ENCODE measurements at regions not wholly inside any gene's neighbourhood (a gene's known extent, or its start where the extent isn't known, plus 50 kb on each side); places are given as distances from the start of the nearest gene placed in this dataset.

- no peak overlapping the region for H3K4me3 ChIP-seq
- intact Hi-C loops (cut with DNase I, micrococcal nuclease), result no loop called here
- ATAC-seq (no peak), DNase-seq (no peak)
- TF ChIP-seq CTCF (IDR thresholded peaks at IDR 0.05), result no peak
- no peaks in the 10 kb centered on the region for H3K36me3 ChIP-seq (ENCODE audit: low read depth)
- no peaks in the 10 kb centered on the region for H3K9me3 ChIP-seq
- H3K4me1 ChIP-seq (ENCODE audit: low read depth), result no peaks in the 10 kb centered on the region
These were observed 261.5 kb upstream of the TARS1 start for GRCh38 chr5:33179301-33179700.

- Histone ChIP-seq H3K4me1 (ENCODE audit: low read depth) (no peaks in the 10 kb centered on the region), H3K9me3 (no peaks in the 10 kb centered on the region), H3K36me3 (ENCODE audit: low read depth) (no peaks in the 10 kb centered on the region), H3K4me3 (no peak overlapping the region)
- TF ChIP-seq CTCF (IDR thresholded peaks at IDR 0.05), result no peak
- no peak for DNase-seq
- intact Hi-C loops (cut with DNase I, micrococcal nuclease), result no loop called here
- no peak for ATAC-seq
These were observed 259.9 kb upstream of the TARS1 start for GRCh38 chr5:33180900-33181299.

- intact Hi-C loops (cut with DNase I, micrococcal nuclease), result no loop called here
These were observed 257.8 kb upstream of the TARS1 start for GRCh38 chr5:33182986-33183385.

GRCh38 chr5:33184367-33184766 is 256.4 kb upstream of the TARS1 start:
- H3K36me3 ChIP-seq (ENCODE audit: low read depth), result no peaks in the 10 kb centered on the region
- no peaks in the 10 kb centered on the region for H3K9me3 ChIP-seq
- intact Hi-C loops (cut with DNase I, micrococcal nuclease), result no loop called here
- no peak overlapping the region for H3K4me3 ChIP-seq
- DNase-seq (no peak), ATAC-seq (no peak)
- no peak for TF ChIP-seq CTCF (IDR thresholded peaks at IDR 0.05)
- H3K4me1 ChIP-seq (ENCODE audit: low read depth), result no peaks in the 10 kb centered on the region

More at GRCh38 chr5:33182986-33183385, 257.8 kb upstream of the TARS1 start:
- DNase-seq (no peak), ATAC-seq (no peak)
- Histone ChIP-seq H3K36me3 (ENCODE audit: low read depth) (no peaks in the 10 kb centered on the region), H3K4me1 (ENCODE audit: low read depth) (no peaks in the 10 kb centered on the region), H3K4me3 (no peak overlapping the region), H3K9me3 (no peaks in the 10 kb centered on the region)
- no peak for TF ChIP-seq CTCF (IDR thresholded peaks at IDR 0.05)

GRCh38 chr5:33188089-33188488 is 252.7 kb upstream of the TARS1 start:
- Histone ChIP-seq H3K9me3 (no peaks in the 10 kb centered on the region), H3K36me3 (ENCODE audit: low read depth) (no peaks in the 10 kb centered on the region), H3K4me3 (no peak overlapping the region), H3K4me1 (ENCODE audit: low read depth) (no peaks in the 10 kb centered on the region)
- intact Hi-C loops (cut with DNase I, micrococcal nuclease), result no loop called here
- ATAC-seq (no peak), DNase-seq (no peak)
- no peak for TF ChIP-seq CTCF (IDR thresholded peaks at IDR 0.05)

- no peak overlapping the region for H3K4me3 ChIP-seq
- no peaks in the 10 kb centered on the region for H3K36me3 ChIP-seq (ENCODE audit: low read depth)
- H3K9me3 ChIP-seq, result no peaks in the 10 kb centered on the region
- ATAC-seq (no peak), DNase-seq (no peak)
- TF ChIP-seq CTCF (IDR thresholded peaks at IDR 0.05), result no peak
- intact Hi-C loops (cut with DNase I, micrococcal nuclease), result no loop called here
- no peaks in the 10 kb centered on the region for H3K4me1 ChIP-seq (ENCODE audit: low read depth)
These were observed 245.9 kb upstream of the TARS1 start for GRCh38 chr5:33194914-33195313.
